HFF-Myc (cell line): ENCODE measurements at regions not wholly inside any gene's neighbourhood (a gene's known extent, or its start where the extent isn't known, plus 50 kb on each side); places are given as distances from the start of the nearest gene placed in this dataset.
"Not testable (repeated sequence)": the region's sequence is repeated elsewhere in the genome, so short reads cannot be mapped to it uniquely, and the experiment has no call there.

Experiments
- DNase-seq: peaks from one replicate; pipeline ENCODE4 v3.0.0-alpha.2; 2011; ENCODE audit warnings: low read depth; ENCODE audit errors: extremely low read depth
- H3K4me3 ChIP-seq: replicated peaks from 2 replicates; pipeline ENCODE4 v1.5.1; 2011; ENCODE audit warnings: low read depth, mild to moderate bottlenecking, control low read depth, low read length
- CTCF ChIP-seq: IDR thresholded peaks from 2 replicates; pipeline ENCODE4 v1.5.1; 2012; ENCODE audit warnings: mild to moderate bottlenecking, low read depth, low read length, control low read depth; ENCODE audit errors: missing control alignments

DNA sequence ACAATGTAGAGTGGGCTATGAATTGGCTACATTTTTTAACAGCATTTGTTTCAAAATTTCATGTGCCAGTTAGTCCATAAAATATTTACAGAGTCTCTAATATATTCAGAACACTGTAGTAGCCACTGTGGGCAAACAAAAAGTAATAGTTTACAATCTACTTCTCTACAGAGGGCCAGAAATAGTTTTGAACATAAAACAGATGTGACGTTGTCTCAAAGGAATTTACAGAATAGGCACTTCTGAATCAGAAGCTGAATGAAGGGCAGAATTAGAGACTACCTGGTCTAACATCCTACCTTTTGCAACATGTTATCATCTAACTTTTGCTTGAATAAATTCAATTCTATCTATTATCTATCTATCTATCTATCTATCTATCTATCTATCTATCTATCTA, 811.9 kb upstream of the EPHA5 start:
- DNase-seq, result no peak
- TF ChIP-seq CTCF, result no peak

GRCh38 chr4:66475596-66475995, 805.3 kb upstream of the EPHA5 start:
- no peak for DNase-seq
- TF ChIP-seq CTCF, result no peak
- no peak overlapping the region for H3K4me3 ChIP-seq

More for the DNA sequence above, 811.9 kb upstream of the EPHA5 start:
- H3K4me3 ChIP-seq, result no peak overlapping the region

GRCh38 chr4:66465111-66465510, 794.8 kb upstream of the EPHA5 start:
- no peak overlapping the region for H3K4me3 ChIP-seq
- TF ChIP-seq CTCF, result no peak
- DNase-seq, result no peak

- not testable (repeated sequence) for H3K4me3 ChIP-seq, DNase-seq
These were observed 792.6 kb upstream of the EPHA5 start for GRCh38 chr4:66462890-66463289.

DNA sequence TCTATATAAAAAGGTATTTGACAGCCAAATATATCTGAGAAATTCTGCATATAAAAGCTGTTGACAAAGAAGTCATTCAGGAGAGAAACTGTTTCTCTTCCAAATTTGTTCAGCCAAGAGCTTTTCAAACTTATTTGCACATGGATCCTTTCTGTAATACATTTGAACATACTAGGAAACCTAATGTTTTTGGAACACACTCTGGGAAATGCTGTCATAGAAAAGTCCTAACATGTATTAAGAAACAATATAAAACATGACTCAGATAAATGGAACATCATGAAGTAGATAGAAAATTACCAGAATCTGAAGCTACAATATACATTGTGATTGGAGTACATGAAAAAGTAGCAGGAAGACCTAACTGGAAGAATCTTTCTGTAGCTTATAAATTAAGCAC, 781.5 kb upstream of the EPHA5 start:
- TF ChIP-seq CTCF, result no peak
- H3K4me3 ChIP-seq, result no peak overlapping the region
- DNase-seq, result no peak

- H3K4me3 ChIP-seq, result no peak overlapping the region
- no peak for TF ChIP-seq CTCF
- DNase-seq, result no peak
These were observed 772.7 kb upstream of the EPHA5 start for GRCh38 chr4:66443008-66443407.

DNA sequence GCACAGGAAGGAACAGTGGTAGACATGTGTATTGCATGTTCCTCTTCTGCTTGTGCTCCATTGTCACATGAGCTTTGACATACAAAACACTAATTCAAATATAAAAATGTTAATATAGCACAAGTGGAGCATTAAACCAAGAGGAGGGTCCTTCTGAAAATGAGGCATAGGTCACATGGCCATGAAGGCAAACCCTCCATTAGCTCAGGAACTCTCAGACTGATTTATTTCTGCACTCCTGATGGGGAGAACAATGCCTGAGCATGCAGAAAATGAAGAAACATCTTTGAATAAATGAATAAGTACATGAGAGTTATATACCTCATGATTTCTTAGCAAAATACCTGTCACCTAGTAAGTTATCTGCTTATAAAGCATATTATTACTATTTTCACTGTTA, 769.2 kb upstream of the EPHA5 start:
- no peak for TF ChIP-seq CTCF
- H3K4me3 ChIP-seq, result no peak overlapping the region
- no peak for DNase-seq
